Right ventricle myocardium superior (tissue), 1 donor: ENCODE measurements at regions not wholly inside any gene's neighbourhood (a gene's known extent, or its start where the extent isn't known, plus 50 kb on each side); places are given as distances from the start of the nearest gene placed in this dataset.

Experiments
- ATAC-seq: fragments of 200-7000 bp; cut with Tn5 transposase; one replicate; pipeline ENCODE4 v1.9.1; 2020; ENCODE audit warnings: mild to moderate bottlenecking; ENCODE audit not compliant: poor library complexity
- DNase-seq: peaks from one replicate; pipeline ENCODE4 v3.0.0-alpha.2; 2020
- intact Hi-C: fragments of 100-400 bp; cut with DNase I; formaldehyde crosslinking; loops from one replicate; pipeline ENCODE4 v1.11.2; 2022
- donor health status: DM: no; HTN: yes; CAD: no; lungs with severe emphysema.

- ATAC-seq (no peak), DNase-seq (no peak)
- intact Hi-C loops: no loop called here
Observed at GRCh38 chr10:33126742-33127141, 168.7 kb upstream of the ITGB1 start.

DNA sequence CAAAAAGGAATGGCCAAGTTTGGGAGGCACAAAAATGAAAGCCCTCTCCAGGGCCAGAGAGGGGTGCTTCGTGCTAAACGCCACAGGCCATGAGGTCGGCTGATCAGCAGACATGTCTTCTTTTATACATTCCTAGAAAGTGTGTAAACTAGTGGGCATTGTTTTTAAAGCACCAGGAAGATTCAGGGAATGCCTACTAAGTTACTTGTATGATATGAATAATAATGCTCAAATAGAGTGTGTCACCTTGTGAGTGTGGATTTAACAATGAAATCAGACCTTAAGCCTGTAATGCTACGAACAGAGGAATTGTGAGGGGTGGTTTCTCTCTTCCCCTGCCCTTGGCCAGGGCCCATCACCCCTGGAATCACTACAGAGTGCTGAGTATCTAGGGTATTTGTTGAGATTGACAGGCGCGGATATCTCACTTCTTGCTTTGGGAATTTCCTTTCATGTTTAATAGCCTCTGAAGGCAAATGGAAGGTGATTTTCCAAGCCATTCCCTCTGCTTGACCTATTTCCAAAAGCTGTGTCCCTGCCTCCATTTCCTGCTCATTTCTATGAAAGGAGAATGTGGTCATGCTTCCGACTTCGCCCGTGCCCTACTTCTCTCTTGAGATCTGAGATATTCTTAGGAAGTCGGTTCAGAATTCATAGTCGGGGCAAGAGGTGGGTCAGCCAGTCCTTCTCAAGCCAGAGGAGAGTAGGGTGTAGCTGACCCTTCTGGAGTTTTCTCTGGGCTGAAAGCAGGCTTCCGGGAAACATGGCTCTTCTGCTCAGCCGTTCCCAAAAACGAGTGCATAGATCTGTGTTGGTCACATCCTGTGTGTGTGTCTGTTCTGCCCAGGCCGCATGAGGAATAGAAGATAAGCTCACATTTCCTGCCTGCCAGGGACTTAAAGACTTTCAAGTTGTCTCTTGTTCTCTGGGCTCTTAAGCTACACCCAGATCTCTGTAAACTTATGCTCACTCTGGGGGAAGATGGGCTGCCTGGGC, 167.8 kb upstream of the ITGB1 start:
- ATAC-seq: peak; percentile 48
- DNase-seq: no peak
- intact Hi-C loops: no loop called here

DNA sequence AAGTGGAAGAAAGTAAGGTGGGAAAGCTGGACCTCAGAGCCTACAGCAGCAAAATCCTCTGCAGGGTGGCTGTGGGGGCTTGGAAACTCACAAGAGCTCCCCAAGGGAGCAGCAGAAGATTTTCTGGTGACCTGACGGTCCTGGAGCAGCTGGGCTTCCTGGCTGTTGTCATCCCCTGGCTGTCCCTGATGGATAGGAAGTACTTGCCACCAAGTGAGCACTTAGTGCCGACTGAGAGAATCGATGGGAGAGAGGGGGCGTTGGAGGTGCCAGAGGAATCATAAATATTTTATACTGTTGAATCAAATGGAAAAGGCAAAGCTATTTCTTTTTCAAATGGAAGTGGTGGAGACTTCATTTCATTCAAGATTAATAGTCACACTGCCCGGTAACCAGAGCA, 167.1 kb upstream of the ITGB1 start:
- DNase-seq (no peak), ATAC-seq (no peak)
- intact Hi-C loops: no loop called here

DNA sequence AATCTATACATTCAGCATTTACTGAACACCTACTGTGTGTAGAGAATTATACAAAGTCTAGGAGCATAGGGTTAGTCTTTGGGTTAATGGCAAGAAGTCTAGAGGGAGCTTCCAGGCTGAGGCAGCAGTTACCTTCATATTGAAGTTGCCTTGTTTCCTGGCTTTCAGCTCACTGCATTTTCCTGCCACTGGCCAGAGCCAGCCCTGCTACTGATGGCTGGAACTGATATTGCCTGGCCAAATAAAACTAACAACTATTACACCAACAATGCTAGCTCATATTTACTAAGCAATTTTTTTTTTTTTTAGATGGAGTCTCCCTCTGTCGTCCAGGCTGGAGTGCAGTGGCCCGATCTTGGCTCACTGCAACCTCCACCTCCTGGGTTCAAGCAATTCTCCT, 165.7 kb upstream of the ITGB1 start:
- ATAC-seq: no peak
- intact Hi-C loops: no loop called here
- no peak for DNase-seq

DNA sequence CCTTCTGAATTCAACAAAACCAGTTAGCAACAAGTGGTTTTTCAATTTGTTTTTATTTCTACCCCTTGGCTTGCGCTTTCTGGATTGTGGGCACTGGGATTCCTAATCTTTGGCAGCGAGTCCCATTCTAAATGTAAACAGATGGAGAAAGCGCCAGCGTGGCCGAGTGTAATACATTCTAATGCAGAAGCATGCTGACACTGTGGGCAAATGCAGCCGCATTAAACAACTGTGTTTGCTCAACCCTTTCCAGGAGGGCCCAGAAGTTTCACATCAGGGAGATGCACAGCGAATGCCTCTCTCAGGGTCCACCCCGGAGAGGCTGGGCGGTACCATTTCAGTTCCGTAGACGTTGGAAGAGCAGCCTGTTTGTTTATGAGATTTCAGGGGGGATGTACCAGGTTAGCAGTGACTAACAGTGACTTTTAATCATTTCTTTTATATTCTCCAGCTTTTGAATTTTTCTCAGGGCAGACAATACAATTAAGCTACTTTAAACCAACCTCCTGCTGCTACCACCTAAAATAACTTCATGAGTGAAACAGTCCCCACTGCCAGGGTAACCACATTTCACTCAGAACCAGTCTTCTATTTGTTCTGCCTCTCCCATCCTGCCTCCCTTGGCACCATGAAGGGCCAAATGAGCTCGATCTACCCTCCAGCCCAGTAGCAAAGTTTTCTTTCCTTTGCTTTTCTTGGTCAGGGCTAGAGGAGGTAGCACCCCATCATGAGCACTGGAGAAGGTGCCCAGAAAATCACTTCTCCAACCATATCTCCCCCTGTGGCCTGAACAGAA, 164.2 kb upstream of the ITGB1 start:
- DNase-seq: no peak
- intact Hi-C loops: no loop called here

GRCh38 chr10:33120700-33121099, 162.7 kb upstream of the ITGB1 start:
- intact Hi-C loops: no loop called here
- DNase-seq (no peak), ATAC-seq (no peak)

More for the DNA sequence above, 164.2 kb upstream of the ITGB1 start:
- ATAC-seq: no peak

DNA sequence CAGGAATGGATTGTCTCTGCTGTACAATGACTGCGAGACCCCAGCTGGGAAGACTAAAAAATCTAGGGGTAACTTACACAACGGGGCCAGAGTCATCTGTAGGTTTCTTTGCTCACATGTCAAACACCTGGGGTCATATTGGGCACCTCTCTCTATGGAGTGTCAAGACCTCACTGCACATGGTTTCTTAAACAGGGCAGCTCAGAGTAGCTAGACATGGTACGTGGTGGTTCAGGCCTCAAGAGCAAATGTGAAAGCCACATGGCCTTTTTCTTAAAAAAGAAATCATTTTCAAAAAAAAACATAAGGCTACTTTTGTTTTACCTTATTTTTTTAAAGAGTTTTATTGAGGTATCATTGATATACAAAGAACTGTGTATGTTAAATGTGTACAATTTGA, 162.2 kb upstream of the ITGB1 start:
- intact Hi-C loops: no loop called here
- ATAC-seq: no peak
- DNase-seq: no peak

- intact Hi-C loops: no loop called here
- no peak for DNase-seq
- ATAC-seq: no peak
Observed at GRCh38 chr10:33117816-33118215, 159.8 kb upstream of the ITGB1 start.

- DNase-seq (no peak), ATAC-seq (no peak)
- intact Hi-C loops: no loop called here
Observed at GRCh38 chr10:33117230-33117629, 159.2 kb upstream of the ITGB1 start.

DNA sequence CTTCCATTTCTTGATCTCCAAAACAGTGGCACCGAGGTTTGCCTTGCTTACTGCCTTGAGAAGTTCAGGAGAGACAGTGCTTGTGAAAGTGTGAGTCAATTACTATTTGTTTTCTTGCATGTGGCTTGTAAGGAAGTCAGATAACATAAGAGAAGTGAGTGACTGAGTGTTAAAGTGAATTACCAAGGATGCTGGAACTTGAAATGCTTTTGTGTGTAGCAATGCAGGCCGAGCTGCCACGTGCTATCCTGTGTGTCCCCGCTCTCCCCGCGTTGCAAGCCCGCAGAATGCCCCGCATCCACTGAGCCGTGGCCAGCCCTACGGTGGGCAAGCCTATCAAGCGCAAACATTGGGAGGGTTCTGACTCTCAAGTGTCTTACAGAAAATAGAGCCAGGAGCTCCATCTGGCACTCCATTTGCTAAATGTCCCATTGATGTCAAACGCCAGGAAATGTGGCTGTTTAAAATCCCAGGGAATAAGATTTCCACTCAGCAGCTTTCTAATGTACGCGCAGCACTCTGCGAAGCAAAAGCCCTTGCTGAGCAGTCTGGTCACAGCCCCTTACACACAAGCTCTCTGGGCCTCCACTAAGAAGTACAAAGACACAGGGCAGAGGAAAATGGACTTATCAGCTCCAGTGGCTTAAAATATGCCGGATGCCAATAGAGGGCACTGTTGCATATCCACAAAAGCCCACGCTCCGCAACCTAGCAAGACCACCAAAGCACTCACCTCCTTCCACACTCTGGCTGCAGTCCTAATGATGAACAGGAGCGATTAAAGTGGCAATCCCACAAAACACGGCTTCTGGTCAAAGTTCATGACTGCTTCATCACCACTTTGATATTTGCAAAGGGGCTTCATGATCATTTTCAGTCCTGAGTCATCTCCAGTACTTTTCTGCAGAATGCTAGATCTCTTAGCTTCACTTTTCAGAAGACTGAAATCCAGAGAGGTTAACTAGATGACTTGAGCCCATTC, 158.0 kb upstream of the ITGB1 start:
- intact Hi-C loops: no loop called here
- DNase-seq (no peak), ATAC-seq (no peak)

DNA sequence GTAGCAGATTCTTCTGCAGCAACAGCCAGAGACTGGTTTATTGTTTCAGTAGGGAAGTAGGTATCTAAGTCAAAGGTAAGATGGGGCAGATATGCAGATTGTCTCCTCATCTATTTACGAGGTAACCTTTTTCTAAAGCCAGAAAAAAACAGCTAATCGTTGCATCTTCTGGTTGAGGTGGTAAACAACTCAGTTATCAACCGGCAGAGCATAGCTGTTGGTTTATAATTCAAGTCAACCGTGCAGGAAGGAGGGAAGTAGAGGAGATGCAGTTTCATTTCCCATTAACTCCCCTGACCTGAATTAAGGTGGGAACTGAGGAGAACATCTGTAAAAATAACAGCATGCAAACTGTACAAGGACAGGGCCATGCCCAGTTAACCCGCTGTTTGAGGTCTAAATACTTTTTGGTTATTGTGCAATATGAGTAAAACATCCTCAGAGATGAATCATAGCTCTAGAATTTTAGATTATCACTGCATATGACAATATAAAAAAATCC, 156.5 kb upstream of the ITGB1 start:
- DNase-seq (no peak), ATAC-seq (no peak)
- intact Hi-C loops: no loop called here

GRCh38 chr10:33113466-33113865, 155.4 kb upstream of the ITGB1 start:
- DNase-seq (no peak), ATAC-seq (no peak)
- intact Hi-C loops: no loop called here

DNA sequence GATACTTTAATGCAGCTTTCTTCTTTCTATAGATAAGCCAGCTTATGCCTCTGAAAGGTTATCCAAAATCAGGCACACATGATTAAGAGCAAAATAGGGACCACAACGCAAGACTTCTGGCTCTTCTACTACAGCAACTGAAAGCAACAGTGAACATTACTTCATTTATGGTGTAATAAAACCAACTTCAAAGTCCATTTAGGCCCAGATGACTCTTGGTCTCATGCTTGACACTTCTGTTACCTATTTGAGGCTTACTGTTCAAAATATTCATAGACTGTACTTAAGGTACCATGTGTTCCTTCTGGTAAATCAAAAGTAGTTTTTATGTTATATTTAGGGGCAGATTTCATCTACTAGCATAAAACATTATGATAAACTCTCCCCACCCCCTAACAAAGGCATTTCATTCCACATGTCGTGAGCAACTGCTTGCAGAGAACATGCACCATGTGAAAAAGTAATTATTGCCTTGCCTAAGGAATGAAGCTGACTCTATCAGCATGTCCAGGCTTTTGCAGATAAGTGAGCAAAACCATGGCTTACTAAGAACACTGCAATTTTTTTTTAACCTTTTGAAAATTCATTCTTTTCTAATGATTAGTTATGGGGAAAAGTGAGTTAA, 154.9 kb upstream of the ITGB1 start:
- intact Hi-C loops: no loop called here
- DNase-seq (no peak), ATAC-seq (peak; percentile 44)

- DNase-seq (no peak), ATAC-seq (no peak)
- intact Hi-C loops: no loop called here
Observed at GRCh38 chr10:33111488-33112051, 153.5 kb upstream of the ITGB1 start.

GRCh38 chr10:33109788-33110469, 151.9 kb upstream of the ITGB1 start:
- DNase-seq: no peak
- intact Hi-C loops: no loop called here
- no peak for ATAC-seq

DNA sequence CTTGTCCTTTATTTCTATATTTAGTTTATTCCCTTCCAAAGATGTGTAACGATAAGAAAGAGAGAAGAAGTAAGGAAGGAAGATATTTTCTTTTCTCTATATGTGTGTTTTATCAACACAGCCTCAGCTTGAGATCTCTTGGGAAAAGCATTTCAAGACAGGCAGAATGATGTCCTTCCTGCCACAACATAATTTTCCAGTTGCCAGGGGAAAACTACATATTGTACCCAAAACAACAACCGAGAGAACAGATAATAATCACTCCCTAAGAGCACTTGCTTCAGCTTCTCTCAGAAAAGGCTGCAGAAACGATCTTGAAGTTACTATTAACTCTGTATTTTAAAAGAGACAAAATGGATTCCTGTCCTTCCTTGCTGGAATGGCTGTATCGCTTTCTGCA, 151.4 kb upstream of the ITGB1 start:
- intact Hi-C loops: no loop called here
- ATAC-seq: no peak
- no peak for DNase-seq

DNA sequence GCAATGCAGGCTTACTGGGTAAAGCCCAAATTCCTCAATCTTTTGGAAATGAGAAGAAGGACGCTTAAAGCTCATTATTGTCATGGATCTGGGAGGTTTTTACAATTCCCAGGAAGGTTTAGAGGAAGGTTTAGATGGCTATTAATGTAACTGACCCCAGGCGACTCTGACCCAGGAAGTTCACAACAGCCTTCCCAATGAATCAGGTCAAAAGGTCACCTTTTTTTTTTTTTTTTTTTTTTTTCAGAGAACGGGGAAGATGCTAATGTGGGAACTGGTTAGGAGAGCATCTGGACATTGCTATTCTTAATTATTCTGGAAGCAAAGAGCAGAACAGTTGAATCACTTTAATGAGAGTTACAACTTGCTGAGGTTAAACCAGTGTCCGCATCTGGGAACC, 149.9 kb upstream of the ITGB1 start:
- DNase-seq (no peak), ATAC-seq (peak; percentile 36)
- intact Hi-C loops: no loop called here
